HG03521 (cell line): ENCODE measurements at regions not wholly inside any gene's neighbourhood (a gene's known extent, or its start where the extent isn't known, plus 50 kb on each side); places are given as distances from the start of the nearest gene placed in this dataset.

Experiments used
- ATAC-seq: cut with Tn5 transposase; IDR thresholded peaks from one replicate; pipeline ENCODE4 v1.9.1; 2021; ENCODE audit warnings: mild to moderate bottlenecking, moderate library complexity; ENCODE audit not compliant: unreplicated experiment

- ATAC-seq = no peak
Measured at GRCh38 chr16:73713251-73713650, 583.4 kb upstream of the PSMD7 start.

DNA sequence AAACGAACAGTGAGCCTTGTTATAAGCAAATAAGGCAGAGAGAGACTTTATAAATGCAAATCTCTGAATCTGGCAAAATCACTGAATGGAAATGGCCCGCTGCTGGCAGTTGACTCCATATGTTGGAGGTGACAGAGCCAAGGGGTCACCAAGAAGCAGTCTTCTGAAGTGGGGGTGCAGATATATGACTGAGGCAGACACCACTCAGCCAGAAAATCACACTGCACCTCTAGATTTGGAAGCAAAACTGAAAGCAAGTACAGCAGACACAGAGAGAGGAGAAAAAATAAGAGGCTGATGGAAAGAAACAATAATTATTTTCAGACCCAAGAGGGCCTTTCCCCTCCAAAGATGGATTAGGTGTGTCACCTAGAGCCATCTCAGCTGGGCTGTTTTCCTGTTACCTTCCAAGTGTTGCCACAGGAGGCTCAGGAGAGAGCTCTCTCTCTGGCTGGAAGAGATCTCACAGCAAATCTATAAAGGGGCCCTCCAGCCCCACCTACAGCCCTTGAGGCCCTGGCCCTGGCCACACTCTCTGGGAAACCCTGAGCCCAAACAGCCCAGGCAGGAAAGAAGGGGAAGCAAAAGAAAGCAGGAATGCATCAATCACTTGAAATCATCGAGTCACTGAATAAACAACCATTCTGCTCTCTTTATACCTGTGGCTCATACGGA is 585.1 kb upstream of the PSMD7 start:
- no peak for ATAC-seq

DNA sequence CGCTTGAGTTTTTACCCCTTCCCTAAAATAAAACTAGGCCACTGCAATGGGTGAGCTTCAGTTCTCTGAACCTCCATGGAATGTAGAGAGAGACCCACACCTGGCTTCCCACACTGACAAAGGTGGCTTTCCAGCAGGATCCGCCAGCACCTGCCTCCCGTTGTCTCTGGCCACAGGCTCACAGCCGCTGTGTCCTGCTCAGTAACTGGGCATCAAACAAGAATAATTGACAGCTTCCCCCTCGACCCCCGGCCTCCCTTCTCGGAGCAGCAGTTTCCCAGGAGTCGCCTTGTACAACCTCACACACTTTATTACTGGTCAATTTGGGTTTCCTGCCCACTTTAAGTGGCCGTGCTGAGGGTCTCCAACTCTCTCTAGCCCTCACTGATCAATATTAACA is 586.1 kb upstream of the PSMD7 start:
- ATAC-seq = no peak

GRCh38 chr16:73707863-73708262 is 588.8 kb upstream of the PSMD7 start:
- ATAC-seq = no peak

GRCh38 chr16:73703891-73704290 is 592.7 kb upstream of the PSMD7 start:
- ATAC-seq = no peak

DNA sequence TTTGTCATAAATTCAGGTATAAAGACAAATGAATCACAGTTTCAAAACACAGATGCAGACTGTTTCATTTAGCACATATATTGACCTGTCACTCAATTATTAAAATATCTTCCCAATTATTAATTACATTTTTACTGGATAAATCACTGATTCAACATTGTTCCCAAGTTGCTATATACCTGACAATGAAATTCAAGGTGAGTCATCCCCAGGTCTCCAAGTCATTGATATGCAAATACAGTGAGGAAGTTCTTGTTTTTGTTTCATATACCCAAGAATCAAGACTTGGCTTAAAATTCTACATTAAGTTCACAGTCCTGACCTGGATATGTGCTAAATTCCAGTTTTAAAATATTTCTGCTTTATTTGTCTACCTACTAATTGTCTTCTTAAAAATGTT is 599.3 kb upstream of the PSMD7 start:
- no peak for ATAC-seq

GRCh38 chr16:73692861-73693260 is 603.8 kb upstream of the PSMD7 start:
- no peak for ATAC-seq

- no peak for ATAC-seq
Measured at GRCh38 chr16:73683804-73684203, 612.8 kb upstream of the PSMD7 start.

GRCh38 chr16:73672135-73672534 is 624.2 kb upstream of the ZFHX3 start:
- ATAC-seq = no peak

- no peak for ATAC-seq
Measured at GRCh38 chr16:73670836-73671820, 623.2 kb upstream of the ZFHX3 start.

GRCh38 chr16:73669535-73670274 is 621.8 kb upstream of the ZFHX3 start:
- no peak for ATAC-seq

DNA sequence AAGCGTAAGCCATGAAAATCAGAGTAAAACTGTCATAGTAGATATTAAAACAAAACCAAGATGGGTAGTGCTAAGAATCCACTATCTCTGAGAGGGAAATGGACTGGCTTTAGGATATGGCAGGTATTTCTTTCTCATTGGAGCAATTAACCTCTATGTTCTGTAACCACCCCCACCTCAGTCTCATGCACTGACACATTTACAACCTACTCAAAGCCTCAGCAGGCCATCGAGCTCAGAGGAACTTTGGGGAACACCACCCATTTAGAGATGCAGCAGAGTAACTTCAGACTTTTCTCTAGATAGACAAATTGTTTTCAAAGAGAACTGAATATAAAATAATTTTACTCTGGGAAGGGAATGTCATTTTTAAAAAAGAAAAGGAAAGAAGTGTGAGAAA is 615.8 kb upstream of the ZFHX3 start:
- no peak for ATAC-seq

GRCh38 chr16:73636196-73636595 is 588.3 kb upstream of the ZFHX3 start:
- ATAC-seq = no peak

DNA sequence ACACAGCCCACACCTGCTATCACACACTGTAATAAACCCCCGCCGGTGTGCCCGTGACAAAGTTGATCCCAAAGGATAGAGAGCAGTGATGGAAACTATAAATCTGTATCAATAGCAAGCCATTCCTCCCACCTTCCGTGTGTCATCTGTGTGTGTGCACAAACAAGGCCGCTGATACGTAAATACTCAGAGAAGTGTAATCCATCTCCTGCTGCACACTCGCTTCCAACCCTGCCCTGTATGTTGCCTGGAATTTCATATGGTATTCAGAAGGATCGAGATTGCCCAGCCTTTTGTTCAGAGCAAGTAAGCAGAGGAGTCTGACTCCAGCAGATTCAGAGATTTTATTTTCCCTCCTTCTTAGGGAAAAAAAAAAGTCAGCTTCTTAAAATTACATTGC is 581.1 kb upstream of the ZFHX3 start:
- no peak for ATAC-seq

GRCh38 chr16:73617738-73618137 is 569.8 kb upstream of the ZFHX3 start:
- no peak for ATAC-seq

GRCh38 chr16:73616770-73617169 is 568.8 kb upstream of the ZFHX3 start:
- no peak for ATAC-seq

DNA sequence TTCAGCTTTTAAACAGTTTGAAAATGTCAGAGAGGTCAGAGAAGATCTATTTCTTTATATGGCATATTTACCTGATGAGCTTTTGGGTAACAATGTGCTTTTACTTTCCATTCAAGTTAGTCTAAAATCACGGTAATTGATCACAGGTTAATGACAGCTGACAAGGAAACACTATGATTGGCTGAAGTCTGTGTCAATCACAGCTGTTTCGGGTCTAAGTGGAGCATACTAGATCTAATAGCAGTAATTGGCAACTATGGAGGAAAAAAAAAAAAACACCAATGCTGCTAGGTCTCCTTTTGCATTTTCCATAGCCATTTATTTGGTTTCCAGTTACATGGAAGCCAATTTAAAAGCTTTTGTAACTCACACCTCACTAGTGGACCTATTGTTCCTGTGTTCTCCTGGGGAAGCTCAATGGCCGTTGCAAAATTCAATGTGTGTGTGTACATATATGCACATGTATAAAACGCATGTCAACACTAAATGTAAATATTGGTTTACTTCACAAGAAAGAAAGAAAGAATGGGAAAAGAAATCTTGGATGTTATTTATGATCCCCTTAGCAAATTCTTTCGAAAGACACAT is 568.3 kb upstream of the ZFHX3 start:
- ATAC-seq = no peak

DNA sequence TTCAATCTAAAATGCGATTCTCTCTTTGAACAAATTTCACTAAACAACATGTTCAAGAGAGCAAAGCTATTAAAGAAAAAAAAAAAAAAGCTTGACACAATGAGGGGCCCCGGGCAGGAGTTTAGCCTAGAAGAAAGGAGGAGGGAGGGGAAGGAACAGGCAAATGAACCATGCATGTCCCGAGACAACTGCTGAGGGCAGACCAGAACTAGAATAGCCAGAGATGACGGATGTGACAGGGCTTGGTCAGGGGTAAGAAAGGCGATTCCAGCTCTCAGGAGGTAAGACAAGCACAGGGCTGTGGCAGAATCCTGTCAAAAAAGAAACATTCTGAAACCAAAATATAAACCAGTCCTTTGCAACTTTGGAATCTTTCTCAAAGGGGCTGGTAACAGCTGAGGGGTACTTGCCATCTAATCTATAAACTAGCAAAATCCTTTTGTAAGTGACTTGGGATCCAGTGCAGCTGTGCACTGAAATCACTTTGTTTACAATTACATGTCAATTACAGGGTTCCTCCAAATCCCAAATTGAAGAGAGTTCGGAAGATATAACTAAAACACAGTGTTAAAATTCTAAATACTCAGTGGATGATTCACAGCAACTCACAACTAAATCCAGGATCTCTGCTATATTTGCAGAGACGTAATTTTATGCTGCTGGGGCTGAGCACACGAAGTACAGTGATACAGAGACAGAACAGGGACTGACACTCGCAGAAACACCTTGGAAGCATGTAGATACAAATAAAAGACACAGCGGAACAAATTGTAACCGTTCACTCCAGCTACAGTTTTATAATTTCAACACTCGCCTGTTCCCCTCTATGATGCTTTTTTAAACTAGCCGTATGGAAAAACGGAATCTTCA is 567.4 kb upstream of the ZFHX3 start:
- no peak for ATAC-seq

- ATAC-seq = no peak
Measured at GRCh38 chr16:73614131-73614530, 566.2 kb upstream of the ZFHX3 start.

DNA sequence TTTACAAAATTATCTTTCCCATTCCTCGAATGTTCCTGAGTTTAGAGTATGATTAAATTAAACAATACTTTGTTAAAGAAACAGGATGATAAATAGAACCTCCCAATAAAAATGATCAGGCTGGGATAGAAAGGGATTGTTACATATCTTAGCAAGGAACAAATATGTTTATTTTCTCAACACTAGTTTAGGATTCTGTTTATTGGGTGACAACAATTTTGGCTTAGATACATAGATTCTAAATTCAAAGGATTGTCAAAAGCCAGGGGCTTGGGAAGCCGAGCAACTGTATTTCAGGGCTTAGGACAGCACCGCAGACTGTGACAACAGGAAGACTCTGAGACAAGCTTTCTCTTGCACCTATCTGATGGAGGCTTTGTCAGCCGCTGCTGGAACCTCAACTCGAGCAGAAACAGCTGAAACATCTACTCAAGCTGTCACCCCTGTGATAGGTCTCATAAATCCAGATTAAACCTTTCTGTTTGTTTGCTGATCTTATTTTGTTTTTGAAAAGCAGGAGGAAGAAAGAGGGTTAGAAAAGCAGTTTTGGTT is 562.8 kb upstream of the ZFHX3 start:
- no peak for ATAC-seq
